ENCODE measurements at regions not wholly inside any gene's neighbourhood (a gene's known extent, or its start where the extent isn't known, plus 50 kb on each side); places are given as distances from the start of the nearest gene placed in this dataset.

GRCh38 chr4:66568001-66568400, 897.7 kb upstream of the EPHA5 start:
- TF ChIP-seq CTCF (IDR thresholded peaks at IDR 0.05) (no peak), POLR2A (IDR thresholded peaks at IDR 0.05) (no peak)
